Pulmonary artery endothelial cell (primary cell): ENCODE measurements at regions not wholly inside any gene's neighbourhood (a gene's known extent, or its start where the extent isn't known, plus 50 kb on each side); places are given as distances from the start of the nearest gene placed in this dataset.

Experiments
- DNase-seq: peaks from one replicate; pipeline ENCODE4 v3.0.0-alpha.2; 2011; ENCODE audit warnings: low read depth, low spot score

DNA sequence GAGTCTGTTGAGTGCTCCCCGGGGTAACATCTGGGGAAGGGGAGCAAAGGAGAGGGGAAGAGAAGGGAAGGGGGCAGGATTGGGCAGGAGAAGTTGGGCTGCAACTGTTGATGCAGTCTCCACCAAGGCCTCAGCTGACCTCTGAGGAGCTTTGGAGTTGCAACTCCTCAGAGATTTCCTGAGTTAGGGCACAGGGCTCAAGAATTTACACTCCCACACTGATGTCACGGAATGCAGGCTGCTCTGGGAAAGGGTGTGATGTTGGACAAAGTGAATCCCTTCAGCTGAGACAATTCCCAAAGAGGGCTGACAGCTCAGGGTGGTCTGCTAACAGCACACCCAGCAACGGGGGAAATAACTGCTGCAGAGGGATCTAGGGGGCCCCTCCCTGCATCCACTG lies 295.6 kb downstream of the PCNX1 start:
- no peak for DNase-seq

DNA sequence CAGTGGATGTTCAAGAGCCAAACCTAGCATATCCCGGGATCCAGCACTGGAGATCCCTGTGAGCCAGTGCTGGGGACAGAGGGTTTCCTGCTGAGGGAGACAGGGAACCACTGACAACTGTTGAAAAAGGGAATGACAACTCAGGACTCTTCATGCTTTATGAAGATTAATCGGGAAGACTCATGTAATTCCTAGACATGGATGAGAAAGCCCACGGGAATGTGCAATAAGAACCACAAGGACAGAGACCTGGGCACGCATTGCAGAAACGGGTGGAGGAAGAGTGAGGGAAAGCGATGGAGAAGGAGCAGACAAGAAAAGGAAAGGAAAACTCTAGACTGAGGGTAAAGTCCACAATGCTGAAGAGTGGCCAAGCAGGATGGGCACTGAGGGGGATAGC lies 296.0 kb downstream of the PCNX1 start:
- no peak for DNase-seq

DNA sequence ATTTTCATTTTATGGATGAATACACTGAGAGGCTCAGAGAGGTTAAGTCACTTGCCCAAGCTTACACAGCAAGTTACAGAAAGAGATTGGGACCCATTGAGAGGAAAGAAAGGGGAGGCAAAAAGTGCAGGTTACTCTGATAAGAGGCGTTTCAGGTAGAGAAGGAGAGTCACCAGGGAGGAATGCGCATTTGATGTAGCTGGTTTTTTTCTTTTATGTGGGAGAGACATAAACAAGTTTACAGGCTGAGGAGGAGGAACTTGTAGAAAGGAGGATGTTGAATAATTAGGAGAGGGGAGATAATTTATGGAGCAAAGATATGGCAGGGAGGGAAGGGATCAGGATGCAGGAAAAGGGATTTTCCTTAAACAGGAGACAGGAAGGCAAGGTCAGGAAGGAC lies 297.0 kb downstream of the PCNX1 start:
- DNase-seq = no peak

DNA sequence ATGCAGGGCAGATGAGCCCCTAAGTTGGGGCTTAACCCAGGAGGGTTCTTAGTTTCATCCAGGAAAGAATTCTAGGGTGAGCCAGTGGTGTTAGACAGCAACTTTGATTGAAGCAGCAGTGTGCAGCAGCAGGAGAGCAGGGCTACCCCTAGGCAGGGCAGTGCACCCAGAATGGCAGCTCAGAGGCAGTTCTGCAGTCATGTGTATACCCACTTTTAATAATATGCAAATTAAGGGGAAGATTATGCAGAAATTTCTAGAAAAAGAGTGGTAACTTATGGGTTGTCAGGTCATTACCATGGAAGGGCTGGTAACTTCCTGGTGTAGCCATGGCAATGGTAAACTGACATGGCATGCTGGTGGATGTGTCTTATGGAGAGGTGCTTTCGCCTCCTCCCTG lies 297.5 kb downstream of the PCNX1 start:
- DNase-seq = no peak

DNA sequence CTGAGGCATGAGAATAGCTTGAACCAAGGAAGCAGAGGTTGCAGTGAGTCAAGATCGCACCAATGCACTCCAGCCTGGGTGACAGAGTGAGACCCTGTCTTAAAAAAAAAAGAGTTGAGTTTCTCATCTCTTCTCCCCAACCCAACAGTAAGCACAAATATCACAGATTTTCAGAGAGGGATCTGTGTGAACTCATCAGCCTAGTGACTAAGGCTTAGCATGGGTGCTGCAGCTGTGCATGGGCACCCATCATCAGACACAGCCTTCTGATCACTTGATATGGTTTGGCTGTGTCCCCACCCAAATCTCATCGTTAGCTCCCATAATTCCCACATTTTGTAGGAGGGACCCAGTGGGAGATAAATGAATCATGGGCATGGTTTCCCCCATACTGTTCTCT lies 298.9 kb downstream of the PCNX1 start:
- DNase-seq = no peak

DNA sequence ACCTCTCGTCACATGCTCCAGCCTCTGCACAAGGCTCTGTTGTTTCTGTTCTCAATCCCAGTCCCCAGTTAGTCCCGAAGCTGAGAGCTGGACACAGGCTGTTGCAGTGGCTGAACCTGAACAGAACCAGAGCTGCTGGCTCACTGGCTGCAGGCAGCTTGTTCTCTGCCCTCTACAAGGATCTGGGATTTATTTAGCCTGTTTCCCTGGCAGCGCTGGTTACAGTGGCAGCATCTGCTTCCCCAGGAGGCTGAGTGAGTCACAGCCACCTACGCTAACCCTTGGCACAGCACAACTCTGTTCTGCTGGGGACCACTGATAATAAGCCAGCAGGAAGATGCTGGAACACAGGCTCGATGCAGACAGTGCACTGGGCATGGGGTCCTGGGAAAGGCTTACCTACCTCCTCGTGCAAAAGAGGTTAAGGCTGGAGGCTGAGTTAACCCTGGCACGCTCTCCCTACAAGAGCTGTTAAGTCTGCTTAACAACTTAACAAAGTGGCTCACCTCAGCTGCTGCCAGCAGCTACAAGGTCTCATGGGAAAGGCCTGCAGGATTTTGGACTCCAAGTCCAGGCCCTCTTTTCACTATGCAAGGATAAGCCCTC lies 299.6 kb downstream of the PCNX1 start:
- DNase-seq = peak; percentile 71

DNA sequence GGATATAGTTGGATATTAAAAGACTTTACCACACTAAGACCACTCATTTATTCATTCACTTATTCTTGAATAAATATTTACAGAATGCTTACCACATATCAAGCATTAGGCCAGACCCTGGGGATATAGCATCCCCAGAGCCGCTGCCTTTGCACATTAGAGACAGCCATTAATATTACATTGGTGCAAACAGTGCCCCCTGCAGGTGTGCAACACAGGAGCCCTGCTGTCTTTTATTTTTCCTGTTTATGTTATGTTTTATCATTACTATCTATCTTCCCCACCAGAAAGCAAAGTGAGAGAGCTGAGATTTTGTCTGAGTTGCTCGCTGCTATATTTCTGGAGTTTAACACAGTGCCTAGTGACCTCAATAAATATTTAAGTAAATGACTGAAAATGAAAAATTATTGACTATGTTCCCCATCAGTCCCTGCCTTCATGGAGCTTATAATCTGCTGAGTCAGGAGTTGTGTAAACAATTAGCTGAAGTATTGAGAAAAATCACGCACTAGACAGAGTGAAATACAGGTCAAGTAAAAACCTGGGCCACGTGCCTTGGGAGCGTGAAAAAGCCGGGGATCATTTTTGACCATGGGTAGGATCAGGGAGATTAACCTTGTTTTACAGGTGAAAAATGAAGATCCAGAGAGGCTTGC lies 301.6 kb downstream of the PCNX1 start:
- DNase-seq = no peak

DNA sequence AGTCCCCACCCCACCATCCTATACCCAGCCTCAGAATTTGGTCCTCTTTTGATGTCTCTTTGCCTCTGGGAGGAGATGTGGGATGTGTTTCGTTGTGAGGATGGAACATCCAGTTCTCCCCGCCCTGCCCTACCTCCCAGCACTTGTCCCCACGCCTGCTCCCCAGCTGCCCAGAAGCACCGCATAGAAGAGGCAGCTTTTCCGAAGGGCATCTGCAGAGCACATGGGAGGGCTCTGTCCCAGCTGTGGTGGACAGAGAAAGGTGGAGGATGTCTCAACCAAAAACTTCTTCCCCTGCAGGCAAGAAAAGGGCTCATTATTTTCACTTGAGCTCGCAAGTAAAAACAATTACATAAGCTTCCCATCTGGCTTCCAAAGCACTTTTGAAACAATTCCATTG lies 302.6 kb downstream of the PCNX1 start:
- no peak for DNase-seq

DNA sequence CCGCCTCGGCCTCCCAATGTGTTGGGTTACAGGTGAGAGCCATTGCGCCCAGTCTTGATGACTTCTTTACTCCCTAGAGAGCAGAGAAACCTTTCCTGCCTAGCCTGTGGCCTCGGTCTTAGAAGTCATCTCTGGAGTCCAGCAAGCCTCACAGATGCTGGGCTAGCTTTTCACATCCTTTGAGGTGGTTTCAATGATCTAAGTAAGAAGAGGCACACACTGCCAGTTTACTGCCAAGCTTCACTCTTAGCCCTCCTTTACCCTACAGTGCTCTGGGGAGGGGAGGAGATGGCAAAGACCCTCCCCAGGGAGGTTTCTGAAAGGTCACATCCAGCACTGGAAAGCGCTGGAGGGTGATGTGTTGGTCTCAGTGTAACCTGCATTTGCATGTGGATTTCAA lies 304.8 kb downstream of the PCNX1 start:
- no peak for DNase-seq

DNA sequence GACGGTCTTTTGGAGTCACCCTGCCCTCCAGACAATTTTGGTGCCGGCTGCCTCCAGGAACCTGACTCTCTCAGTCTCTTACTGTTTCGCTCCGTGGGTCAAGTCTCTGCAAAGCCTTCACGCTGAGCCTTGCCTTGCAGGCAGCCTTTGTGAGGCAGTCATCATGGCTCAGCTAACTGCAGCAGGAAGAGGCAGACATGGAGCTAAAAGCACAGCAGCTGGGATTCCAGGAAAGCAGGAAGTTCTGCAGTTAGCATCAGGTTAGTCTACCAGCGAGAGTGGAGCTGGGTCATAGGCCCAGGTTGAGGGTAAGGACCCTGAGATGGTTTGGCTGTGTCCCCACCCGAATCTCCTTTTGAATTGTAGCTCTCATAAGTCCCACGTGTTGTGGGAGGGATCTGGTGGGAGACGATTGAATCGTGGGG lies 305.4 kb downstream of the PCNX1 start:
- no peak for DNase-seq

DNA sequence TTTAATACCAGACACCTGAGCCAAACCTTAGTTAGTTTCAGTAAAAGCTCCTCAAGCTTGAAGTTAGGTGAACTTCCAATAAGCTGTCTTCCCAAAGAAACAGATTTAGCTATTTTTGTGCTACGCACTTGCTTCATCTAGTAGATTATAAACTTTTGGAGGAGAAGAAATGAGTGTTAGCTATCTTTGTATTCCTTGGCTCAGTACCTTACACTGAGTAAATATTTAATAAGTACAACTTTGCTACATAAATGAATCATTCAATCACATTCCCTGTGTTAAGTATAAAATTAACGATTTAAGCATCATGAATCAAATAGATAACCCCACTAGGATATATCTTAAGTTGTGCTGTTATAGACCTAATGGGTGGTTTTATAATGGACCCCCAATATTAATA lies 307.0 kb downstream of the PCNX1 start:
- DNase-seq = no peak

DNA sequence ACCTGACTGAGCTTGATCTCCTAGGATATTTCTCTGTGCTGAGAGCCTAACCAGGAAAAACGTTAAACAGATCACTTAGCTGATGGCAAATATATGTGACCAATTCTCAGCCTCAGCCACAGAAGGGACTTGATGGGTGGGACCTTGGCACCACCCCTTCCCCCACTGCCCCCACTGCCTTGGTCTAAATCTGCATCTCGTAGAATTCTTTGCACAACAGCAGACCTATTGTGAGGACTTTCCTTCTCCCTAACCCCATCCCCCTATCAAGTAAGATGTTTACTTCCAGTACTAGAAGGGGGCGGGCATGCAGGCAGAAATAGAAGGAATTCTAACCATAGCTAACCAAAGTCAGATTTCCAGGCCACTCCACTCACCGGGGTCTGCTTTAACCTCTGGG lies 313.2 kb downstream of the PCNX1 start:
- DNase-seq = no peak

DNA sequence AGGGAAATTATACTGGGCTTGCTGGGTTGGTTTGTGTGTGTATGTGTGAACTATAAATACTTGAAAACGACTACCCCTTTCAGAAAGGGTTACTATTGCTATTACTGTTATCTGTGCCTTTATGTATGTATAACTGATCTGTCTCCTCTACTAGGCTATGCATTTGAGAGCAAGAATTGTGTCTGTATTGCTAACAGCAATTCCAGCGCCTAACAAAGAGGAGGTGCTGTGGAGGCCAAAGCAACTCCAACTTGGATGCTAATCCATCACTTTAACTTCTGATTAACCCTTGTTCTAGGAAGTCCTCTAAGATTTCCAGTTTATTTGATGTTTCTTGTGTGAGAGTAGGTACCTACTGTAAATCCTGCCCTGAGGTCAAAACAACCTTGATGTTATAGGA lies 313.9 kb downstream of the PCNX1 start:
- DNase-seq = no peak

DNA sequence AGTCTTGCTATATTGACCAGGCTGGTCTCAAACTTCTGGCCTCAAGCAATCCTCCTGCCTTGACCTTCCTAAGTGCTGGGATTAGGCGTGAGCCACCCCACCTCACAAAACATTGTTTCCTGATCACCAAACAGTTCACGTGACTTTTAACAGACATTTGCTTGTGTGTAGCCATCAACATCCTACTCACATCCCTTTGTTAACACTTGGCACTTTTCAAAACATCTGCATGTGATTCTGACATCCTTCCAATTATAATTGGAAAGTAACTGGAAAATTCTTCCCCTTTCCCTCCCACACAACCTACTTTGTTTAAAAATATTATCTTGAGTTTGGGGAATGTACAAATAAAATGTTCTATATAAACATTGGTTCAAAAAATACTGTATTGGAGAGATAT lies 317.9 kb downstream of the PCNX1 start:
- no peak for DNase-seq

DNA sequence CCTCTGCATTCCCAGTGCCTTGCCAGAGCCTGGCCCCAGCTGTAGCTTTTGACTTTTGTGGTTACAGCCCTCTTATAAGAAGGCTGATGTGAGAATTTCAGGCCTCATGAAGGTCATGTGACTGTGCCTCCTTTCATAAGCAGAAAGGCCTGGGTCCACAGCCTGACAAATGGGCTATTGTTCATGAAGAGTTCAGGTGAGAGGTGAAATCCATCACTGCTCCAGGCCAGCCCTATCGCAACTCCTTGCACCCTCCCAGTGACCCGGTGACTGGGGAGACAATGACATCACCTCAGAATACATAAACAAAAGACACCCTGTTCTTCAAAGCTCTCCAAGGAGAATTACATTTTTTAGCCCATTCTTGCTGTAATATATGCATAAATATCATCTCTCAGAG lies 321.5 kb downstream of the PCNX1 start:
- no peak for DNase-seq

DNA sequence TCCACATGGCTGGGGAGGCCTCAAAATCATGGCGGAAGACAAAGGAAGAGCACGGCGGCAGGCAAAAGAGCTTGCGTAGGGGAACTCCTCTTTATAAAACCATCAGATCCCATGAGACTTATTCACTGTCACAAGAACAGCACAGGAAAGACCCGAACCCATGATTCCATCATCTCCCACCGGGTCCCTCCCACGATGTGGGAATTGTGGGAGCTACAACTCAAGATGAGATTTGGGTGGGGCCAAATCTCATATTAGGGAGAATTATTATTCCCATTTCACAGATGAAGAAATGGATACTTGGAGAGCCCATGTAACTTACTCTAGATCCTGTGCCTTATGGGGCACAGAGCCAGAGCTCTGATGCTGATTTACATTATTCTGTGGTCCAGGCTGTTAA lies 322.6 kb downstream of the PCNX1 start:
- no peak for DNase-seq

DNA sequence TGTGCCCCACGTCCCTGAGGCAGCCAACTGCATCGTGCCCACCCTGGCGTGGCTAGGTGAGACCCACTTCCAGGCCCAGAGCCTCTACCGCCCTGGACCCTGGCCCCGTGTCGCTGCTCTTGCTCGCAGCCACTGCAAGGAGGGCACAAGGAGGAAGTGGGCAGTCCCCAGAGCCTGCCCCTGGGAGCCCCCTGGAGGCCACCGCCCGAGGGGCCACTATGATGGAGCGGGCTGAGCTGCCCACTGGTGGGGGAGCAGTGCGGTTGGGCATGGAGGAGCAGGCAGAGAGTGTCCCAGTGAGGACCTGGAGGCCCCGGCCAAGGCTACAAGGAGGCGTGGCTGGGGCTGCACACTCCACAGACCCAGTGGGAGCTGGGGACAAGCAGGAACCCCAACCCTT lies 323.6 kb downstream of the PCNX1 start:
- DNase-seq = no peak

DNA sequence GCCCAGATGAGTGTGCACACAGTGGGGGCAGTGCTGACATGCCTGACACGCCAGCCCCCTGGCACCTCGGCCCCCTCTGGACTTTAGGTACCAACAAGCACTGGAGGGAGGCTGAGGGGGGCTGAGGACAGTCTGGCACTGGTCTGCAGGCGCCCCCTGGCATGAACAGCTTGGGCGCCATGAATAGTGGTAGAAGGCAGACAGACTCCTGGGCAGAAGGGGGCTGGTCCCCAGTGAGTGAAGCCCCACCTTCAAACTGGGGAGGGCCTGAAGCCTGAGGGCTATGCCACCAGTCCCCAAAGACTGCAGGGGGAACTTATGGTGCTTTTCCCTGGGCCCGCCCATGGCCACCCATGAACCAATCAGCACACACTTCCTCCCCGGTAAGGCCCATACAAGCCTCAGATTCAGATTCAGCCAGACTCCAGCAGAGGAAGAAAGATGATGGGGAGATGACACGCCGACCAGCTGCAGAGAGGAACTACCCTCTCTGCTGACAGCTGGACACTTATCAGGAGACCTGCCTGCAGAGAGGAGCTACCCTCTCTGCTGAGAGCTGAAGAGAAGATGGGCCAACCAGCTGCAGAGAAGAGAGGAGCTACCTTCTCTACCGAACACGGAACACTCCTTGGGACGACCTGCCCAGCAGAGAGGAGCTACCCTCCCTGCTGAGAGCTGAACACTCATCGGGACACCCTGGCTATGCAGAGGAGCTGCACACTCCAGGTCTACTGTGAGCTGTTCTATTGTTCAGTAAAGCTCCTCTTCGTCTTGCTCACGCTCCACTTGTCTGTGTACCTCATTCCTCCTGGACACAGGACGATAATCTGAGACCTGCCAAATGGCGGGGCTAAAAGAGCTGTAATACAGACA lies 324.5 kb downstream of the PCNX1 start:
- DNase-seq = no peak

DNA sequence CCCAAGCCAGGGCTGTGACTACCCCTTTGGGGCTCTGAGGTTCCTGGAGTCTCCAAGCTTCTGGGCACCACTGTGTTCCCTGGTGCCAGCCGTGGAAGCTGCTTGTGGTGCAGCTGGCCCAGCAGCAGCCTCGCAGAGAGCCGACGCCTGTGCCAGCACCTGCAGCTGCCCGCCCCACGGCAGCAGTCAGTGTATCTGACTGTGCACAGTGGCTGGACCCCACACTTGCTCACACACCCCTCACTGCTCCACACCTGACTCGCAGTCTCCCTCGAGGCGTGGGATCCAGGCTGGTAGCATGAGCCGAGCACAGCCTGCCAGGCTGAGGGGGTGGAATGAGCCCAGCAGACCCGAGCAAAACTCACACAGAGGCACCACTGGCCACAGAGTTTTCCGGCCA lies 325.2 kb downstream of the PCNX1 start:
- no peak for DNase-seq

DNA sequence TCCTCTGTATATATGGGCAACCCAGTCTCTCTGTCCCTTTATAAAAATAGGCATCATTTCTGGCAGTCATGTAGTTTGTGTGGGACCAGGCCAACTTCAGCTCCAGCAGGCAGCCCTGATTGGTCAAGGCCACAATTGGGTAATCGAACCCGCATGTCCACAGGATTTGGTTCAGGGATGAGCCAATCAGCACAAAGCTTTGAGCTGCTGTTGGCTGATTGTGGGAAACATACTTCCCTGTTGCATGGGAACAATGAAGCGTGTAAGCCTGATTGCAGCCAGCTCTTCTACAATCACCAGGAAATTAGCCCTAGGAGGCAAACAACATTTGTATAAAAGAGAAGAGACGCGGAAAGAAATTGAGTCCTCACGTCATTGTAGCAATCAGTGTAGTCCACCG lies 328.6 kb downstream of the PCNX1 start:
- no peak for DNase-seq

DNA sequence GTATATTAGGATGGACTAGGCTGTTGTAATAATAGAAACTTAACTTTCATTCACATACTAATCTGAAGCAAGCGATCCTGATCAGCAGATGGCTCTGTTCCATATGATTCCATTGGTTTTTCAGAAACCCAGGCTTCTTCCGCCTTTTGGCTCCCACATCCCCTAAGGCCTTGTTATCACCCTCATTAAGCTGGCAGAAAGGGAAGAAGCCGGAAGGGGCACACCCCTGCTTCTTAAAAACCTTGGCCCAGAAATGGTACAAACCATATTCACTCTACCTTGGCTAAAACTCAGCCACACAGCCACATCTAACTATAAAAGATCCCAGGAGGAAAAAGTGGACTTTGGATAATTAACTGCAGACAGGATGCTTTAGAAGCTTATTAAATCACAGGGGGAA lies 329.2 kb downstream of the PCNX1 start:
- no peak for DNase-seq

DNA sequence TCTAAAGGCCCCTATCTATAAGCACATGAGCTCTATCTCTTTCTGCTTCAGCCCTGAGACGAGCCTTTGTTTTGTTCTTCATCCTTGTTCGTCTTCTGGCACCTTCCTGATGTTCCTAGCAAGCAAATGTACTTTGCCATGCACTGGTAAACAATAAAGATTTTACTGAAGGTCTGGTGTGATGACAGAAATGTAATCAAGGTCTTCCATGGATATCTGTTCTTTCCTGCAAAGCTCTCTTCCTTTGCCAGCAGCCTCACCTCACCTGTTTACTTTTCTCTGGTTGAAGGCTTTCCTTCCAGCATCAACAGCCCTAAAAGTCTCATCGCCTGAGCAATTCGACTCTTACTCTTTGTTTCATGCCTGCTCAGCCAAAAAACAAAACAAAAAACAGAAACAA lies 330.3 kb downstream of the PCNX1 start:
- DNase-seq = no peak

DNA sequence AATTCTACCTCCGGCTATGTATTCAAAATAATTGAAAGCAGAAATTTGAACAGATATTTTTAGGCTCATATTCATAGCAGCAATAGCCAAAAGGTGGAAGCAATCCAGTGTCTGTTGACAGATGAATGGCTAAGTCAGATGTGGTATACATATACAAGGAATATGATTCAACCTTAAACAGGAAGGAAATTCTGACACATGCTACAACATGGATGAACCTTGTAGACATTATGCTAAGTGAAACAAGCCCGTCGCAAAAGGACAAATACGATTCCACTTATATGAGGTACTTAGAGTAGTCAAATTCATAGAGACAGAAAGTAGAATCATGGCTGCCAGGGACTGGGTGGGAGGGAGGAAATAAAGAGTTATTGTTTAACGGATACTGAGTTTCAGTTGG lies 331.6 kb downstream of the PCNX1 start:
- no peak for DNase-seq
